ENCODE measurements at regions not wholly inside any gene's neighbourhood (a gene's known extent, or its start where the extent isn't known, plus 50 kb on each side); places are given as distances from the start of the nearest gene placed in this dataset.

GRCh38 chr3:14298442-14298841 lies 104.0 kb upstream of the SLC6A6 start:
- TF ChIP-seq JUND (IDR thresholded peaks at IDR 0.05; ENCODE audit: low read depth), result no peak
- in situ Hi-C loops (cut with HindIII; ENCODE audit: low pct_unique_long_range_greater_than_20kb, low sequenced_read_pairs), result no loop called here
- DNase-seq (ENCODE audit: low read depth in 1 of 2, low spot score in 1 of 2), result no peak

- DNase-seq (ENCODE audit: low read depth in 1 of 2, low spot score in 1 of 2), result no peak
- TF ChIP-seq JUND (IDR thresholded peaks at IDR 0.05; ENCODE audit: low read depth), result no peak
- in situ Hi-C loops (cut with HindIII; ENCODE audit: low pct_unique_long_range_greater_than_20kb, low sequenced_read_pairs), result no loop called here
Observed at GRCh38 chr3:14298991-14299555, 103.3 kb upstream of the SLC6A6 start.

GRCh38 chr3:14299767-14300166 lies 102.6 kb upstream of the SLC6A6 start:
- TF ChIP-seq JUND (IDR thresholded peaks at IDR 0.05; ENCODE audit: low read depth), result no peak
- in situ Hi-C loops (cut with HindIII; ENCODE audit: low pct_unique_long_range_greater_than_20kb, low sequenced_read_pairs), result no loop called here
- DNase-seq (ENCODE audit: low read depth in 1 of 2, low spot score in 1 of 2), result no peak

- no peak for TF ChIP-seq JUND (IDR thresholded peaks at IDR 0.05; ENCODE audit: low read depth)
Observed at GRCh38 chr3:14300721-14301399, 101.5 kb upstream of the SLC6A6 start.

GRCh38 chr3:14301558-14301957 lies 100.8 kb upstream of the SLC6A6 start:
- TF ChIP-seq JUND (IDR thresholded peaks at IDR 0.05; ENCODE audit: low read depth), result no peak
- peak in 1 of 2 experiments; percentile 68 for DNase-seq (ENCODE audit: low read depth in 1 of 2, low spot score in 1 of 2)
- in situ Hi-C loops (cut with HindIII; ENCODE audit: low pct_unique_long_range_greater_than_20kb, low sequenced_read_pairs), result no loop called here

More at GRCh38 chr3:14300721-14301399, 101.5 kb upstream of the SLC6A6 start:
- in situ Hi-C loops (cut with HindIII; ENCODE audit: low pct_unique_long_range_greater_than_20kb, low sequenced_read_pairs), result no loop called here
- DNase-seq (ENCODE audit: low read depth in 1 of 2, low spot score in 1 of 2), result no peak

- peak in 1 of 2 experiments; percentile 40 for DNase-seq (ENCODE audit: low read depth in 1 of 2, low spot score in 1 of 2)
- no peak for TF ChIP-seq JUND (IDR thresholded peaks at IDR 0.05; ENCODE audit: low read depth)
- in situ Hi-C loops (cut with HindIII; ENCODE audit: low pct_unique_long_range_greater_than_20kb, low sequenced_read_pairs), result no loop called here
Observed at GRCh38 chr3:14303336-14304100, 98.9 kb upstream of the SLC6A6 start.

- no peak for TF ChIP-seq JUND (IDR thresholded peaks at IDR 0.05; ENCODE audit: low read depth)
- peak in 1 of 2 experiments; percentile 51 for DNase-seq (ENCODE audit: low read depth in 1 of 2, low spot score in 1 of 2)
- in situ Hi-C loops (cut with HindIII; ENCODE audit: low pct_unique_long_range_greater_than_20kb, low sequenced_read_pairs), result no loop called here
Observed at GRCh38 chr3:14304101-14305045, 98.0 kb upstream of the SLC6A6 start.

GRCh38 chr3:14305324-14305723 lies 97.1 kb upstream of the SLC6A6 start:
- in situ Hi-C loops (cut with HindIII; ENCODE audit: low pct_unique_long_range_greater_than_20kb, low sequenced_read_pairs), result no loop called here
- TF ChIP-seq JUND (IDR thresholded peaks at IDR 0.05; ENCODE audit: low read depth), result no peak

GRCh38 chr3:14306142-14306541 lies 96.3 kb upstream of the SLC6A6 start:
- TF ChIP-seq JUND (IDR thresholded peaks at IDR 0.05; ENCODE audit: low read depth), result no peak
- no peak for DNase-seq (ENCODE audit: low read depth in 1 of 2, low spot score in 1 of 2)
- in situ Hi-C loops (cut with HindIII; ENCODE audit: low pct_unique_long_range_greater_than_20kb, low sequenced_read_pairs), result no loop called here

More at GRCh38 chr3:14305324-14305723, 97.1 kb upstream of the SLC6A6 start:
- no peak for DNase-seq (ENCODE audit: low read depth in 1 of 2, low spot score in 1 of 2)

- no peak for DNase-seq (ENCODE audit: low read depth in 1 of 2, low spot score in 1 of 2)
- TF ChIP-seq JUND (IDR thresholded peaks at IDR 0.05; ENCODE audit: low read depth), result no peak
- in situ Hi-C loops (cut with HindIII; ENCODE audit: low pct_unique_long_range_greater_than_20kb, low sequenced_read_pairs), result no loop called here
Observed at GRCh38 chr3:14307656-14308302, 94.6 kb upstream of the SLC6A6 start.

GRCh38 chr3:14311729-14312128 lies 90.7 kb upstream of the SLC6A6 start:
- TF ChIP-seq JUND (IDR thresholded peaks at IDR 0.05; ENCODE audit: low read depth), result no peak
- in situ Hi-C loops (cut with HindIII; ENCODE audit: low pct_unique_long_range_greater_than_20kb, low sequenced_read_pairs), result no loop called here
- DNase-seq (ENCODE audit: low read depth in 1 of 2, low spot score in 1 of 2), result no peak

- DNase-seq (ENCODE audit: low read depth in 1 of 2, low spot score in 1 of 2), result no peak
- TF ChIP-seq JUND (IDR thresholded peaks at IDR 0.05; ENCODE audit: low read depth), result no peak
- in situ Hi-C loops (cut with HindIII; ENCODE audit: low pct_unique_long_range_greater_than_20kb, low sequenced_read_pairs), result no loop called here
Observed at GRCh38 chr3:14312375-14312774, 90.0 kb upstream of the SLC6A6 start.

Measured in T47D (cell line).